Neural cell (in vitro differentiated cells): ENCODE measurements at regions not wholly inside any gene's neighbourhood (a gene's known extent, or its start where the extent isn't known, plus 50 kb on each side); places are given as distances from the start of the nearest gene placed in this dataset.

Experiments used
- H2AFZ ChIP-seq: fragments of 200-600, 300-800 bp; sonication (generic), shearing (Covaris generic); 2 replicates; pipeline ENCODE4 v1.6.0; 2014; ENCODE audit warnings: low read depth, mild to moderate bottlenecking, antibody characterized with exemption, low read length, moderate library complexity
- H3F3A ChIP-seq: fragments of 200-600 bp; shearing (Covaris generic); 2 replicates; pipeline ENCODE4 v1.6.1; 2016; ENCODE audit warnings: mild to moderate bottlenecking, moderate library complexity, mixed read lengths, antibody characterized with exemption, low read length; ENCODE audit not compliant: insufficient read depth, poor library complexity, severe bottlenecking
- H3K27ac ChIP-seq: fragments of 200-600, 300-800 bp; sonication (generic), shearing (Covaris generic); 2 replicates; pipeline ENCODE4 v1.5.1; 2014; ENCODE audit warnings: mild to moderate bottlenecking, low read length, moderate library complexity
- H3K27me3 ChIP-seq: fragments of 300-800, 200-600 bp; sonication (generic), shearing (Covaris generic); 2 replicates; pipeline ENCODE4 v1.6.0; 2014; ENCODE audit warnings: mild to moderate bottlenecking, low read depth, low read length, moderate library complexity; ENCODE audit not compliant: insufficient read depth
- H3K36me3 ChIP-seq: fragments of 300-800, 200-600 bp; sonication (generic), shearing (Covaris generic); 2 replicates; pipeline ENCODE4 v1.5.1; 2014; ENCODE audit warnings: mild to moderate bottlenecking, antibody characterized with exemption, low read length, moderate library complexity; ENCODE audit not compliant: insufficient read depth
- H3K4me2 ChIP-seq: fragments of 300-800, 200-600 bp; sonication (generic), shearing (Covaris generic); 2 replicates; pipeline ENCODE4 v1.6.0; 2014; ENCODE audit warnings: mild to moderate bottlenecking, low read length
- H3K4me3 ChIP-seq: fragments of 300-800, 200-600 bp; sonication (generic), shearing (Covaris generic); 2 replicates; pipeline ENCODE4 v1.5.1; 2014; ENCODE audit warnings: mild to moderate bottlenecking, low read length, moderate library complexity
- H3K79me2 ChIP-seq: fragments of 200-600 bp; shearing (Covaris generic); replicated peaks from 2 replicates; pipeline ENCODE4 v1.6.0; 2014; ENCODE audit warnings: mild to moderate bottlenecking, low read length, moderate library complexity; ENCODE audit not compliant: insufficient read depth
- H3K9ac ChIP-seq: fragments of 300-800, 200-600 bp; sonication (generic), shearing (Covaris generic); 2 replicates; pipeline ENCODE4 v1.6.1; 2016; ENCODE audit warnings: mild to moderate bottlenecking, low read length, mixed read lengths
- H3K9me2 ChIP-seq: fragments of 200-600 bp; shearing (Covaris generic); 2 replicates; pipeline ENCODE4 v1.6.1; 2016; ENCODE audit warnings: mild to moderate bottlenecking, low read length, mixed read lengths; ENCODE audit not compliant: insufficient read depth
- H3K9me3 ChIP-seq: fragments of 200-600, 300-800 bp; sonication (generic), shearing (Covaris generic); 2 replicates; pipeline ENCODE4 v1.6.1; 2016; ENCODE audit warnings: mild to moderate bottlenecking, mixed run types, low read length, moderate library complexity, mixed read lengths
- H4K20me1 ChIP-seq: fragments of 200-600 bp; shearing (Covaris generic); 2 replicates; pipeline ENCODE4 v1.6.1; 2016; ENCODE audit warnings: mild to moderate bottlenecking, mixed run types; ENCODE audit not compliant: insufficient read depth
- CTCF ChIP-seq: fragments of 450-650 bp; IDR thresholded peaks from 2 replicates; pipeline ENCODE4 v1.5.1; 2014; ENCODE audit warnings: antibody characterized with exemption, mild to moderate bottlenecking, moderate library complexity; ENCODE audit not compliant: poor library complexity, severe bottlenecking
- EP300 ChIP-seq: fragments of 450-650 bp; conservative IDR thresholded peaks from 2 replicates; pipeline ENCODE4 v1.6.1; 2014; ENCODE audit warnings: antibody characterized with exemption, mild to moderate bottlenecking, moderate library complexity; ENCODE audit not compliant: poor library complexity, severe bottlenecking
- EZH2 ChIP-seq: fragments of 200-600, 300-800 bp; shearing (Covaris generic), sonication (generic); IDR thresholded peaks from 2 replicates; pipeline ENCODE4 v1.6.1; 2014; ENCODE audit warnings: antibody characterized with exemption, low read length, borderline replicate concordance, mild to moderate bottlenecking; ENCODE audit not compliant: insufficient read depth, poor library complexity, severe bottlenecking
- MXI1 ChIP-seq: fragments of 450-650 bp; conservative IDR thresholded peaks from 2 replicates; pipeline ENCODE4 v1.6.1; 2014; ENCODE audit warnings: antibody characterized with exemption, mild to moderate bottlenecking; ENCODE audit not compliant: poor library complexity, severe bottlenecking
- POLR2AphosphoS5 ChIP-seq: IDR thresholded peaks from 2 replicates; pipeline ENCODE4 v1.6.1; 2012
- RAD21 ChIP-seq: fragments of 450-650 bp; conservative IDR thresholded peaks from 2 replicates; pipeline ENCODE4 v1.6.1; 2014; ENCODE audit warnings: antibody characterized with exemption, mild to moderate bottlenecking, moderate library complexity
- SMC3 ChIP-seq: fragments of 450-650 bp; conservative IDR thresholded peaks from 2 replicates; pipeline ENCODE4 v1.6.1; 2014; ENCODE audit warnings: antibody characterized with exemption, mild to moderate bottlenecking, moderate library complexity; ENCODE audit not compliant: poor library complexity
- TAF1 ChIP-seq: IDR thresholded peaks from 2 replicates; pipeline ENCODE4 v1.6.1; 2012; ENCODE audit warnings: low read depth
- TF ChIP-seq, protein P1 (sequence below): IDR thresholded peaks from 2 replicates; pipeline ENCODE4 v1.6.1; 2012; ENCODE audit warnings: borderline replicate concordance

- H3K79me2 ChIP-seq = no peaks in the 10 kb centered on the region
- no peaks in the 10 kb centered on the region for H3K9me3 ChIP-seq
- no peak overlapping the region for H3K4me3 ChIP-seq
- H3K4me2 ChIP-seq = no peak overlapping the region
- no peaks in the 10 kb centered on the region for H3F3A ChIP-seq
- no peak overlapping the region for H2AFZ ChIP-seq
- TF ChIP-seq, protein P1, sequence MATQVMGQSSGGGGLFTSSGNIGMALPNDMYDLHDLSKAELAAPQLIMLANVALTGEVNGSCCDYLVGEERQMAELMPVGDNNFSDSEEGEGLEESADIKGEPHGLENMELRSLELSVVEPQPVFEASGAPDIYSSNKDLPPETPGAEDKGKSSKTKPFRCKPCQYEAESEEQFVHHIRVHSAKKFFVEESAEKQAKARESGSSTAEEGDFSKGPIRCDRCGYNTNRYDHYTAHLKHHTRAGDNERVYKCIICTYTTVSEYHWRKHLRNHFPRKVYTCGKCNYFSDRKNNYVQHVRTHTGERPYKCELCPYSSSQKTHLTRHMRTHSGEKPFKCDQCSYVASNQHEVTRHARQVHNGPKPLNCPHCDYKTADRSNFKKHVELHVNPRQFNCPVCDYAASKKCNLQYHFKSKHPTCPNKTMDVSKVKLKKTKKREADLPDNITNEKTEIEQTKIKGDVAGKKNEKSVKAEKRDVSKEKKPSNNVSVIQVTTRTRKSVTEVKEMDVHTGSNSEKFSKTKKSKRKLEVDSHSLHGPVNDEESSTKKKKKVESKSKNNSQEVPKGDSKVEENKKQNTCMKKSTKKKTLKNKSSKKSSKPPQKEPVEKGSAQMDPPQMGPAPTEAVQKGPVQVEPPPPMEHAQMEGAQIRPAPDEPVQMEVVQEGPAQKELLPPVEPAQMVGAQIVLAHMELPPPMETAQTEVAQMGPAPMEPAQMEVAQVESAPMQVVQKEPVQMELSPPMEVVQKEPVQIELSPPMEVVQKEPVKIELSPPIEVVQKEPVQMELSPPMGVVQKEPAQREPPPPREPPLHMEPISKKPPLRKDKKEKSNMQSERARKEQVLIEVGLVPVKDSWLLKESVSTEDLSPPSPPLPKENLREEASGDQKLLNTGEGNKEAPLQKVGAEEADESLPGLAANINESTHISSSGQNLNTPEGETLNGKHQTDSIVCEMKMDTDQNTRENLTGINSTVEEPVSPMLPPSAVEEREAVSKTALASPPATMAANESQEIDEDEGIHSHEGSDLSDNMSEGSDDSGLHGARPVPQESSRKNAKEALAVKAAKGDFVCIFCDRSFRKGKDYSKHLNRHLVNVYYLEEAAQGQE = no peak
- TF ChIP-seq EP300 (no peak), MXI1 (no peak), SMC3 (no peak), RAD21 (no peak), EZH2 (no peak), CTCF (no peak), POLR2AphosphoS5 (no peak), TAF1 (no peak)
- no peak overlapping the region for H3K9ac ChIP-seq
- no peaks in the 10 kb centered on the region for H3K9me2 ChIP-seq
- no peaks in the 10 kb centered on the region for H3K27me3 ChIP-seq
- no peaks in the 10 kb centered on the region for H3K36me3 ChIP-seq
- no peaks in the 10 kb centered on the region for H4K20me1 ChIP-seq
- H3K27ac ChIP-seq = no peak overlapping the region
Measured at GRCh38 chr10:80713398-80713928, 175.8 kb downstream of the SH2D4B start.

- Histone ChIP-seq H3K4me2 (no peak overlapping the region), H3F3A (no peaks in the 10 kb centered on the region), H2AFZ (no peak overlapping the region), H3K4me3 (no peak overlapping the region), H3K27ac (no peak overlapping the region), H3K27me3 (no peaks in the 10 kb centered on the region), H4K20me1 (no peaks in the 10 kb centered on the region), H3K36me3 (no peaks in the 10 kb centered on the region), H3K9ac (no peak overlapping the region), H3K9me2 (no peaks in the 10 kb centered on the region), H3K9me3 (no peaks in the 10 kb centered on the region), H3K79me2 (no peaks in the 10 kb centered on the region)
- no peak for TF ChIP-seq TAF1
- TF ChIP-seq RAD21 = no peak
- no peak for TF ChIP-seq EZH2
- TF ChIP-seq EP300 = no peak
- no peak for TF ChIP-seq CTCF
- TF ChIP-seq, protein P1 = no peak
- no peak for TF ChIP-seq MXI1
- no peak for TF ChIP-seq SMC3
- TF ChIP-seq POLR2AphosphoS5 = no peak
Measured at GRCh38 chr10:80714566-80714965, 176.9 kb downstream of the SH2D4B start.
